AG20443 (cell line): ENCODE measurements at regions not wholly inside any gene's neighbourhood (a gene's known extent, or its start where the extent isn't known, plus 50 kb on each side); places are given as distances from the start of the nearest gene placed in this dataset.

Experiments used
- DNase-seq: peaks from one replicate; pipeline ENCODE4 v3.0.0; 2012; ENCODE audit warnings: low spot score, mixed read lengths

- DNase-seq = no peak
These were observed 1610.4 kb upstream of the MIR17HG start for GRCh38 chr13:89737051-89737450.

- no peak for DNase-seq
These were observed 1609.4 kb upstream of the MIR17HG start for GRCh38 chr13:89738072-89738471.

GRCh38 chr13:89740994-89741685 lies 1606.3 kb upstream of the MIR17HG start:
- DNase-seq = no peak

- no peak for DNase-seq
These were observed 1600.9 kb upstream of the MIR17HG start for GRCh38 chr13:89746554-89746953.

GRCh38 chr13:89748716-89749115 lies 1598.8 kb upstream of the MIR17HG start:
- no peak for DNase-seq

- no peak for DNase-seq
These were observed 1597.6 kb upstream of the MIR17HG start for GRCh38 chr13:89749888-89750287.

GRCh38 chr13:89750371-89750770 lies 1597.1 kb upstream of the MIR17HG start:
- no peak for DNase-seq

GRCh38 chr13:89751432-89751930 lies 1596.0 kb upstream of the MIR17HG start:
- DNase-seq = no peak

- no peak for DNase-seq
These were observed 1595.1 kb upstream of the MIR17HG start for GRCh38 chr13:89752394-89752793.

GRCh38 chr13:89755729-89756492 lies 1591.6 kb upstream of the MIR17HG start:
- DNase-seq = no peak

GRCh38 chr13:89763005-89763404 lies 1584.5 kb upstream of the MIR17HG start:
- DNase-seq = no peak

GRCh38 chr13:89783221-89783755 lies 1564.2 kb upstream of the MIR17HG start:
- DNase-seq = no peak

- DNase-seq = no peak
These were observed 1563.2 kb upstream of the MIR17HG start for GRCh38 chr13:89784161-89784809.

- DNase-seq = no peak
These were observed 1561.0 kb upstream of the MIR17HG start for GRCh38 chr13:89786531-89786930.

- no peak for DNase-seq
These were observed 1556.8 kb upstream of the MIR17HG start for GRCh38 chr13:89790696-89791095.

GRCh38 chr13:89791971-89792630 lies 1555.4 kb upstream of the MIR17HG start:
- DNase-seq = no peak

GRCh38 chr13:89796196-89796595 lies 1551.3 kb upstream of the MIR17HG start:
- no peak for DNase-seq

- DNase-seq = no peak
These were observed 1543.6 kb upstream of the MIR17HG start for GRCh38 chr13:89803839-89804238.

- DNase-seq = no peak
These were observed 1540.9 kb upstream of the MIR17HG start for GRCh38 chr13:89806594-89806993.

- no peak for DNase-seq
These were observed 1534.6 kb upstream of the MIR17HG start for GRCh38 chr13:89812856-89813255.

- DNase-seq = no peak
These were observed 1531.1 kb upstream of the MIR17HG start for GRCh38 chr13:89816404-89816803.

- DNase-seq = no peak
These were observed 1525.0 kb upstream of the MIR17HG start for GRCh38 chr13:89822467-89822866.
